Kidney epithelial cell (primary cell): ENCODE measurements at regions not wholly inside any gene's neighbourhood (a gene's known extent, or its start where the extent isn't known, plus 50 kb on each side); places are given as distances from the start of the nearest gene placed in this dataset.

Experiments
- DNase-seq: peaks from one replicate; pipeline ENCODE4 v3.0.0-alpha.2; 2010; ENCODE audit warnings: low read depth
- H3K27me3 ChIP-seq: 2 replicates; pipeline ENCODE4 v1.6.0; 2011; ENCODE audit warnings: low read length; ENCODE audit not compliant: control insufficient read depth, insufficient read depth
- H3K36me3 ChIP-seq: 2 replicates; pipeline ENCODE4 v1.5.1; 2011; ENCODE audit warnings: low read length; ENCODE audit not compliant: control insufficient read depth, insufficient read depth
- H3K4me3 ChIP-seq: 2 replicates; pipeline ENCODE4 v1.5.1; 2011; ENCODE audit warnings: low read depth, mild to moderate bottlenecking, control low read depth, low read length
- CTCF ChIP-seq: IDR thresholded peaks from 2 replicates; pipeline ENCODE4 v1.5.1; 2011; ENCODE audit warnings: mild to moderate bottlenecking, moderate library complexity, low read length, control low read depth, inconsistent platforms; ENCODE audit not compliant: insufficient read depth, poor library complexity, severe bottlenecking

GRCh38 chr1:47703981-47704596 is 266.2 kb downstream of the FOXD2 start:
- no peaks in the 10 kb centered on the region for H3K36me3 ChIP-seq
- H3K27me3 ChIP-seq: peaks cover 17% of the 10 kb centered on the region
- DNase-seq: no peak
- H3K4me3 ChIP-seq: no peak overlapping the region
- peak; percentile 25 for TF ChIP-seq CTCF

GRCh38 chr1:47705517-47706130 is 267.8 kb downstream of the FOXD2 start:
- H3K27me3 ChIP-seq: peaks cover 33% of the 10 kb centered on the region
- TF ChIP-seq CTCF: no peak

DNA sequence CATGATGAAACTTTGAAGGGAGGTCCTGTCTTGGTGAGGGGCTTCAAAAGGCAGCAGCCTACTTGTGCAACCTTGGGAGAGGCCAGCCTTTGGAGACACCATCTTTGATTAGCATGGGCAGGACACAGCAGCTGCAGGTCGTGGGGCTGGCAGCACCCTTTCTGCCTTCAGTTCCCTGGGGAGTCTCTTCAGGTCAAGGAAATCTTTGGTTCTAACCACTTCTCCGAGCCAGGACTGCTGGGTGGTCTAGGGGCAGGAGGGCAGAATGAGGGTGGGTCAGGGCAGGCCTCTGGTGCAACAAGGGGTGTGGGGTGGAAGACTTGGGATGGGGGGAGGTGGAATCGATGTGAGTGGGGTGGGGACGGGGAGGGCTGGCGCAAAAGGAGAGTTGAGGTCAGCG is 269.7 kb downstream of the FOXD2 start:
- no peak for TF ChIP-seq CTCF
- no peak for DNase-seq
- peaks cover 51% of the 10 kb centered on the region for H3K27me3 ChIP-seq
- no peak overlapping the region for H3K4me3 ChIP-seq
- no peaks in the 10 kb centered on the region for H3K36me3 ChIP-seq

More at GRCh38 chr1:47705517-47706130, 267.8 kb downstream of the FOXD2 start:
- Histone ChIP-seq H3K36me3 (no peaks in the 10 kb centered on the region), H3K4me3 (no peak overlapping the region)
- DNase-seq: no peak

GRCh38 chr1:47708019-47708535 is 270.2 kb downstream of the FOXD2 start:
- Histone ChIP-seq H3K4me3 (no peak overlapping the region), H3K36me3 (no peaks in the 10 kb centered on the region), H3K27me3 (peaks cover 56% of the 10 kb centered on the region)
- DNase-seq: no peak
- no peak for TF ChIP-seq CTCF

GRCh38 chr1:47708658-47709018 is 270.8 kb downstream of the FOXD2 start:
- no peak overlapping the region for H3K4me3 ChIP-seq
- no peaks in the 10 kb centered on the region for H3K36me3 ChIP-seq
- TF ChIP-seq CTCF: no peak
- H3K27me3 ChIP-seq: peaks cover 60% of the 10 kb centered on the region
- no peak for DNase-seq
